ENCODE measurements at regions not wholly inside any gene's neighbourhood (a gene's known extent, or its start where the extent isn't known, plus 50 kb on each side); places are given as distances from the start of the nearest gene placed in this dataset.

GRCh38 chr19:30227661-30228112 lies 144.5 kb upstream of the ZNF536 start:
- CTCF ChIA-PET: no interaction called here
- H3K27me3 Mint-ChIP-seq: peaks cover 57% of the 10 kb centered on the region
- TF ChIP-seq CTCF (IDR thresholded peaks at IDR 0.05): no peak
- no peaks in the 10 kb centered on the region for H3K9me3 Mint-ChIP-seq
- peak; percentile 74 for ATAC-seq (ENCODE audit: low read depth)
- no peaks in the 10 kb centered on the region for H3K36me3 Mint-ChIP-seq (ENCODE audit: low read depth)
- no peak overlapping the region for H3K27ac Mint-ChIP-seq
- POLR2A ChIA-PET: no interaction called here
- H3K4me3 Mint-ChIP-seq: no peak overlapping the region
- peaks cover 36% of the 10 kb centered on the region for H3K4me1 Mint-ChIP-seq
- peak; percentile 41 for DNase-seq
- intact Hi-C loops (cut with micrococcal nuclease): loop anchor here (10.0 kb wide), 2 partner anchors 73 to 283 kb away; partner anchors contain the start of gene URI1

- TF ChIP-seq CTCF (IDR thresholded peaks at IDR 0.05): no peak
- H3K9me3 Mint-ChIP-seq: no peaks in the 10 kb centered on the region
- ChIA-PET CTCF (no interaction called here), POLR2A (interaction anchor here (0.7 kb wide), 1 partner anchor 98 kb away, joined by 3 read pairs; no protein-coding TSS in a partner anchor)
- ATAC-seq (ENCODE audit: low read depth) (no peak), DNase-seq (no peak)
- no peak overlapping the region for H3K27ac Mint-ChIP-seq
- H3K4me1 Mint-ChIP-seq: peaks cover 32% of the 10 kb centered on the region
- peak overlapping the region; percentile 11 for H3K4me3 Mint-ChIP-seq
- peaks cover 55% of the 10 kb centered on the region for H3K27me3 Mint-ChIP-seq
- intact Hi-C loops (cut with micrococcal nuclease): loop anchor here (10.0 kb wide), 2 partner anchors 73 to 283 kb away; partner anchors contain the start of gene URI1
- no peaks in the 10 kb centered on the region for H3K36me3 Mint-ChIP-seq (ENCODE audit: low read depth)
Observed at GRCh38 chr19:30228113-30228834, 143.9 kb upstream of the ZNF536 start.

GRCh38 chr19:30228835-30229524 lies 143.2 kb upstream of the ZNF536 start:
- ChIA-PET CTCF (no interaction called here), POLR2A (interaction anchor here (0.7 kb wide), 1 partner anchor 99 kb away, joined by 3 read pairs; no protein-coding TSS in a partner anchor)
- no peak overlapping the region for H3K27ac Mint-ChIP-seq
- H3K27me3 Mint-ChIP-seq: peaks cover 50% of the 10 kb centered on the region
- ATAC-seq (ENCODE audit: low read depth): no peak
- H3K4me3 Mint-ChIP-seq: no peak overlapping the region
- no peak for TF ChIP-seq CTCF (IDR thresholded peaks at IDR 0.05)
- H3K36me3 Mint-ChIP-seq (ENCODE audit: low read depth): no peaks in the 10 kb centered on the region
- DNase-seq: no peak
- peaks cover 32% of the 10 kb centered on the region for H3K4me1 Mint-ChIP-seq
- intact Hi-C loops (cut with micrococcal nuclease): loop anchor here (10.0 kb wide), 2 partner anchors 74 to 284 kb away; partner anchors contain the start of gene URI1
- H3K9me3 Mint-ChIP-seq: no peaks in the 10 kb centered on the region

- POLR2A ChIA-PET: no interaction called here
- Mint-ChIP-seq H3K36me3 (ENCODE audit: low read depth) (no peaks in the 10 kb centered on the region), H3K9me3 (no peaks in the 10 kb centered on the region), H3K27ac (no peak overlapping the region), H3K4me3 (no peak overlapping the region), H3K4me1 (peaks cover 30% of the 10 kb centered on the region), H3K27me3 (peaks cover 47% of the 10 kb centered on the region)
- CTCF ChIA-PET: no interaction called here
- no peak for DNase-seq
- intact Hi-C loops (cut with micrococcal nuclease): loop anchor here (10.0 kb wide), 2 partner anchors 75 to 285 kb away; partner anchors contain the start of gene URI1
- TF ChIP-seq CTCF (IDR thresholded peaks at IDR 0.05): no peak
- ATAC-seq (ENCODE audit: low read depth): no peak
Observed at GRCh38 chr19:30229525-30230174, 142.5 kb upstream of the ZNF536 start.
